ENCODE measurements at regions not wholly inside any gene's neighbourhood (a gene's known extent, or its start where the extent isn't known, plus 50 kb on each side); places are given as distances from the start of the nearest gene placed in this dataset.

DNA sequence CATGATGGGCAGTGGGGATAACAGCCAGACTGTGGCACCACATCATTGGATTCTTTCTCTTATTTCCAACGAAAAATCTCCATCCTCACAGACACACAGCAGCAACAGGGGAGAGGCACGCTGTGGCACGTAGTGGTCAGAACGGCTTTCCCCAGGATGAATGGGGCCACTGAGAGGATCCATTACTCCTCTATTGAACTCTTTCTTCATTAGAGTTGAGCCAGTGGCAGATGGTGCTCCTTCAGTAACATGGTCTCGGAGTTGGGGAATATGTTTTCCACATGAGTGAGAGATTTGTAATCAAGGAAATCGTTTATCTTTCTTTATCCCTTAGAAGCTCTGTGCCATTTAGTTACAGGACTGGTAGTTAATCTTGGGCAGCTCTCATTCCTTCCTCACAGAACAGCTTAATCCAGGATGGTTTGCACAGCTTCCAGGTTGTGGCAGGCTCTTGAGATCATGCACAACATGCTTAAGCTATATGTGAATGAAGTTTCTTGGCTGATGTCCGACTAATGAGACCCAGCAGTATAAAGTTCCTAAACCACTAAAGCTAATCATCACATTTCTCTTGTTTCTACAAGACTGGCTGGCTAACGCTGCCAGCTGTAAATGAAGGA is 180.5 kb upstream of the SLC10A2 start:
- no peak for DNase-seq

DNA sequence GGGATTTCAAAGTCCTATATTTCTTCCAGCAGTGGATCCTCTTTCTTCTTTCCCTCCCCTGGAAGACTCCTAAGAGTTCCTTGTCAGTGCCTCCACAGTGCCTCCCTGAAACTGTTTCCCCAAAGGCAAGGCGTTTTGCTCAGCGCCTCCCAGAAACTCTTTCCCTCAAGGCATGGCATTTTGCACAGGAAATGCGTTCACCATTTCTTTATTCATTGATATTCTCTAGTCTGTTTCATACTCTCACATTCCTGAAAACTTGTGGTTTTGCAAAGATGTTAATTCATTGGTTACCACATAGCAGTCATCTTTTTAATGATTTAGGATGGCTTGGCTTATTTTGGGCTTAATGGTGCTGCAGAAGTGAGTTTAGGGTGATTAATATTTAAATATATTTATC is 177.3 kb upstream of the SLC10A2 start:
- no peak for DNase-seq

DNA sequence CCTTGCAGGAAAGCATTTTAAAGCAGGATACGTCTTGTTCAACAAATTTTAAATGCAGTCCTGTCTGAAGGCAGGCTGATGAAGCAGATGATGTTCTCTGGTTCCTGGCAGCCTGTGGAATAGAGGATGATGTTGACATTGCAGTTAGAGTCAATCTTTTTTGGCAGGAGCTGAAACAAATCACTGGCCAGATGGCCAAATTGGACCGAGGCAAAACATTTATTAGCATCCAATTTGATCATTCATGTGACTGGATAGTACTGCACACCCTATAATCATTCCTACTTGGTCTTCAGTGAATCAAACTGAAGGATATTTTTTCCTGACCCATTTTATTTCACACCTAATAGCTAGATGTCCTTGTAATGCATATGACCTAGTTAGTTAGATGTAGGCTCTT is 172.2 kb upstream of the SLC10A2 start:
- no peak for DNase-seq

DNA sequence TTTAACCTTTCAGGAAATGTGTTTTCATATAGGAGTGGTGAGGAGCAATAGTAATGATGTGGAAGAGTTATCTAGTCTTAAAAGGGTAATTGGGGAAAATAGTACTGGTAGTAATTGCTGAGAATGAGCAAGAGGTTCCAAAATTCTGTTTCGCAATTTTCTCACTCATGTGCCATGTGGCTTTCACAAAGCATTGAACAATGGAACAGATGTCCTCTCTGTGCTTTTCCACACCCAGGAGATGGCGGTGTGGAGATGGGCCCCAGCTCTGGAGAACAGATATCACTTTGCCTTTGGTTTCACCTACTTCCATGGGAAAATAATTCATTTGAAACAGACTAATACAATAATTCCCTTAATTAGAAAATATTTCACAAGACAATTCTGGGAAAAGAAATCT is 170.0 kb upstream of the SLC10A2 start:
- no peak for DNase-seq

DNA sequence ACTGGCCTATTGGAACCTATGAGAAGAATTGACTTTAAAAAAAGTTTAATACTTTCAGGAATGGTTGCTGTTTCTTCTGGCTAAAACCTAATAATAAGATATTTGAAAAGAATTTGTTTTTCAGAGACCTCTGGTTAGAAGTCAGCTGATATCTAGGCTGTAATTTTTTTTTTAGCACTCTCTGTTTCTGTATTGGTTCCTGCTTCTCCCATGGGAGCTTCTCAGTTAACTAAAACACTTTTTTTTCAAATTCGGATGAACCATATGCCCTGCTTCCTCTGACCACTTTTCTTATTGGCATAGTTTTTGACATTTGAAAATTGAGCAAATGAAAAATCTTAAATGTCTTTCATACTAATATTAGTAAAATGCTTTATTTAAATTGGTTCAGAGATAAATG is 163.5 kb upstream of the SLC10A2 start:
- DNase-seq, result no peak

DNA sequence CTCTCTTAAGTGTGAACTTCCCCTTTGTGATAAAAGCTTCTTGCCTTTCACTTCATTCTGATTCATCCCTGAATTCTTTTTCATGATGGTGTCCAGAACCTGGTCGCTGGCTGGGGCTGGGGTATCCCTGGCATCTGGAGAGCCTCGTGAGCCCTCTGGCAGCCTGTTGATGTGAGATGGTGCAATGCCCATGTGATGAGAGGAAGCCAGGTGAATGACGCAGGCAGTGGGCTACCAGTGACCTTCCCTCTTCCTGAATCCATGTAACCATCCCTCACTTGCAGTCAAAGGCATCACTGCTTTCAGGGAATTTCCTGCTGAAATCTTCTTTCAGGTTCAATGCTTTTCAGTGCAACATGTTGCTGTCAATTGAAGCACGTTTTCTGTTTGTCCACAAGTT is 158.6 kb upstream of the SLC10A2 start:
- DNase-seq, result no peak

DNA sequence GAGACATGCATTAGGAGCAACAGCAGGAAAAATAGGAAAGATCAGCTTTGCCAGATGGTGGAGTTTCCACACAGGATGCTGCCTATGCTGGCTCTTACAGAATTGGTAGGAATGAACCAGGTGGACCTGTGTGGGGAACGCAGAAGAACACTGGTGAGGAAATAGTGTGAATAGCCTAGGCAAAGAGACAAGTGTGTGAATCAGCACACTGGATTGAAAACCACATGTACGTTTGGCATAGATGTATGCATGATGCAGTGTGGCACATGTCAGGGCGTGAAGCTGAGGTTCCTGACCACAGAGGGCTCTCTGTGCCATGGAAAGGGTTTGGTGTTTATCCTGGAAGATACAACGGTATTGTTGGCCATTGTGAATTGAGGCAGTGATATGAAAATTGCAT is 156.5 kb upstream of the SLC10A2 start:
- no peak for DNase-seq

DNA sequence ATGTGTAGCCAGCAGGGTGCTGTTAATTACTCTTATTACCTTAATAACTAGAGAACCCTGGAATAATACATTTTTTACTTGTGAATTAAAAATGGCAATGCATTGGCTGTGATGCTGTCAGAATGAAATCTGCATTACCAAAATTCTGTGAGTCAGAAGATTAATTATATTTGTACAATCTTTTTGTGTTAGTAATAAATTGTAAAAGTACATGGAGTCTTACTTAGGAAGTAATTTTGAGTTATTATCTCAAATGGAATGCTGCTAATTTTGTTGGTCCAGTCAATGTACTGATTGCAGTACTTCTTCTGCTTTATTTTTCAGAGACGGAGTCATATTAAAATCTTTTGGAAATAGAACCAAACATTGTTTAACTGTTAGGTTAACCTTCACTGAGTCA is 152.0 kb upstream of the SLC10A2 start:
- DNase-seq, result no peak

DNA sequence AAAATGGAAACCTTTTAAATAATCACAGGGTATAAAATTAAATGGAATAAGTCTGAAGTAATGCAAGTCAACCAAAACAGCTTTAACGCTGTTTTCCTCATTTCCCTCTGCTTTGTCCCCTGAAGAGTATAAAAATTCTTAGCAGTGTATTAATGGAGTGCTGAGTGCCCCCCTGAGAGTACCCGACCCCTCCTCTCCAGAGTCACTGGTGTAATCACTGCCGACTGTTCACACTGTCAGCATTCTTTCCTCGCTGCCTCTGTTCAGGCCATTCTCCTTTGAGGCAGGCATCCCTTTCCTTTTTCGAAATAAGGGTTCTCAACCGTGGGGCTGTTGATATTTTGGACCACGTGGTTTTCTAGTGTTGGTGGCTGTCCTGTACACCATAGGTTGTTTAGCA is 146.9 kb upstream of the SLC10A2 start:
- no peak for DNase-seq

DNA sequence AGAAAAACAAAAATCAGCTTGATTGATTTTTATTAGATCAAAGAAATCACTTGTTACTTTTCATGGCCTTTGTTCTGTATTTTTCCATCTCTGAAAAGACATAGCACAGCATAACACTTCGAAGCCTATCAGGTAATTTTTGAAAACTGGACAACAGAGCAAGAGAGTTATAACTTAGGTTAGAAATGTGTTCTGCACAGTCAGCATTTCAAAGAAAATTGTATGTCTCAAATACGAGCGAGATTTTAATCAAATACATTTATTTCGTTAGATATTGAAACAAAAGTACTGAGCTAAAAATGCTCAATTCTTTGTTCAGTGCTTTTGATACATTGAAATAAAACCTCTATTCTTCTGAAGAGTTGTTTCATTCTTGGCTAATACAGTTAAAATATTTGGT is 144.1 kb upstream of the SLC10A2 start:
- DNase-seq, result no peak

DNA sequence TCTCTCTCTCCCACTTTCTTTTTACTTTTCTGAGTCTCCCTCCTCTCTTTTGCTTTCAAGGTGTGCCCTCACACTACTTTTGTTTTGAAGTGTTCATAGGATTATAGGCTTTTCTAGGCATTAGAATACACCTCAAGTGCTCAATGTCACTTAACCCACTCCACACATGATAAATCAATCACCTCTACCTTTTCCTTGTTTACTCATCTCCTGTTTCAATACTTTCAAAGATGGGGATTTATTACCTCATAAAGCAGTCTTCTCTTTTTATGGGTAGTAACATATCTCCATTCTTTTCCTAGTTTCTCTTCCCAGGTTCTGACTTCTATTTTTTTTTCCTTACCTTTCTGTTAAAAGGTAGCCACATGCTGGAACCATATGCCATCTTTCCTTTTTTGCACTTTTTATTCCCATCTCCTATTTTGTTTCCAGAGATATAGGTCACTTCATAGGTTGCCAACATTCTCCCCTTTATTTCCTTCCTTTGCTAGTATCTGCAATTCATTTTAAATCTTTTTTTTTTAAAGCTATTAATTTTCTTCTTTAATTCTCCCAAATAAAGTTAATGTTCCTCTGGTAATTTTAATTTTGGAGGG is 137.6 kb upstream of the SLC10A2 start:
- DNase-seq, result no peak

DNA sequence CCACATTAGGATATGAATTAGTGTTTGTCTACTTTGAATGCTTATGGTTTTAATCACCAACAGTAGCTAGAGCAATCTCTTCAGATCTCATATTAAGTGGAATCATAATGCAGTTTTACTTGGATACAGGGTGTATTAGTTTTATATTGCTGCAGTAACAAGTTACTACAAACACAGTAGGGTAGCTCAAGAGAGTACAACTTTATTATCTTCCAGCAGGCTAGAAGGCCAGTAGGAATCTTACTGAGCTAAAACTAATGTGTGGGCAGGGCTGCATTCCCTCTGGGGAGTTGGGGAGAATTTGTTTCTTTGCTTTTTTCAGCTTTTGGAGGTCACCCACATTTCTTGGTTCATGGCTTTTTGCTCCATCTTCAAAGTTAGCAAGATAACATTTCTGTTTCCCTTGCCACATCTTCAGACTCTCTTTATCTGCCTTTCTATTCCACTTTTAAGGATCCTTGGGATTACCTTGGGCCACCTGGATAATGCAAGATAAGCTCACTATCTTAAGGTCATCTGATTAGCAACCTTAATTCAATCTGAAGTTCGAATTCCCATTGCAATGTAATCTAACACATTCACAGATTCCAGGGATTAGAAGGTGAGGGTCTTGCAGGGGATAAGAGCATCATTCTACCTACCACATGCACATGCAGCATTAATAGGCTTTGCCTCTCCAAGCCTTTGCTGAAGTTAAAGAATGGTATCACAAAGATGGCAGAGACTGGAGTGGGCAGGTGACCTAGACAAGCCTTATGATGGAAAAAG is 134.1 kb upstream of the SLC10A2 start:
- no peak for DNase-seq

DNA sequence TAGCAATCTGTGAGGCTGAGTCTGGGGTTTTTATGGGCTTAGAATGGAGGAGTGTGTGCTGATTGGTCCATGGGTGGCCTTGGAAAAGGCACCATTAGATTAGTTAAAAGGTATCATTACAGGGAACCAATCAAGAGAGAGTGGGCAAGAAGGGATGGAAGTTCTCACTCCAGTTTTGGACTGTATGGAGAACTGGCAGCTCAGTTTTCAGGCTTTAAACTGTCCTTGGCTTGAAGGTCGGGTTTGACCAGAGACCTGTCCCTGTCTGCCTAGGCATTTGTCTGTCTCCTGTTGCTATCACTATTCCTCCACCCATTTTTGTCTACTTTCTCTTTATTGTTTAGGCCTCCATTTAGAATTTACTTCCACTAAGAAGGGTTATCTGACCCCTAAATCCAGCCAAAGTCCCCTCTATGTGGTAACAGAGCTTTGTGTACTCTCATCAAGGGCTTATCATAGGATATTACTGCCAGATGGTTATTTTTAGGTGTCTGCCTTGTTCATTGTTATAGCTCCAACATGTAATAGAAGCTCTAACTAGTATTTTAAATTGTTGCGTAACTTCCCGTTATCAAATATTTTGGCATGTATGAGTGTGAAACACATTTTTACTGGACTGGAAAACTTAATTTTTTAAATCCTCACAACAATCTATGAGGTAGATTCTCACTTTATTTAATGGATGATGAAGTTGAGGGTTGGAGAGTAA is 133.3 kb upstream of the SLC10A2 start:
- no peak for DNase-seq

DNA sequence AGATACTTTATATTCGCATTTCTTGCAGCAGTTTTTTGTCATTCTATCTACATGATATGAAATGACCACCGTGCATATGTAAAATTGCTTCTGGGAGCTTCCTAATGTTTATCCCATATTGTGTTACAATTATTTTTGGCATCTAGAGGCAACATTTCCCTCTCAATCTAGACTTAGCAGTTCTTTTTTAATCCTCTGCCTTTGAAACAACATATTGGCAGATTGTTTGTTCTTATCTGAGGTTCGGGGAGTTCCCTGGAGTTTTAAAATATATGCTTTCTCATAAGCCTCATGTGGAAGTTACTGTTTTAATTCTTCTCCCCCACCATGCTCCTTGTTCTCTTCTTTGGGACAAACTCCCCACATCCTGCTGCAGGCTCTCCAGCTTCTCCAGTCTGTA is 130.1 kb upstream of the SLC10A2 start:
- DNase-seq, result no peak

DNA sequence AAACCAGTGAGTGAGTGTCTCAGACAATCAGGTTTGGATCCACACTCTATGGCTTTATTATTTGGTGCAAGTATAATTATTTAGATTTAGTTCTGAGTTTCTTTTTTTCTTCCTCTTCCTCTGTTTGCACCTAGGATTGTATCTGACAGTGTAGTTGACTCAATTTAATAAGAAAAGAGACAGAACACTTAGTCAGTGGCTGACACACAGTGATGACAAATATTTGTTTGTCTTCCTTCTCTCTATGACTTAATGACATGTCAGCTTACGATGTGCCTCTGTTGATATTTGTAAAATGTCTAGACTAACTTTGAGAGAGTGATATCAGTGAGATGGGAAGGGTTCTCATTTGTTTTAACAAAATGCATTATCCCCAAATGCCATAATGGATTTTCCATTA is 129.5 kb upstream of the SLC10A2 start:
- no peak for DNase-seq

DNA sequence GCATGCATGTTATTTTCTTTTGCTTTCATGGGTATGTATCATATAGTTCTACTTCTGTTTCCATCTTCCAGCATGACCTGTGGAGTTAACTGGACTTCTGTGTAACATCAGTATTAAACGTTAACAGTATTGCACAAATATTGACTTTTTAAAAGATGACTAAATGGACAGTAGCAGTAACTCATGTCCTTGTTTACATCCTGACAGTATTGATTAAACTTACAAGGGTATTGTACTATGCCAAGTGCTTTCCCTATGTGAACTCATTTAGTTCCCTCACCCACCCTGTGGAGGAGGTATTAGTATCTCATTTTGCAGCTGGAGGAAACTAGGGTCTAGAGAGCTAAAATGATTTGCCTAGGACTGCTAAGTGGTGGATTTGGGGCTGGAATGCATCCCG is 128.7 kb upstream of the SLC10A2 start:
- DNase-seq, result no peak

DNA sequence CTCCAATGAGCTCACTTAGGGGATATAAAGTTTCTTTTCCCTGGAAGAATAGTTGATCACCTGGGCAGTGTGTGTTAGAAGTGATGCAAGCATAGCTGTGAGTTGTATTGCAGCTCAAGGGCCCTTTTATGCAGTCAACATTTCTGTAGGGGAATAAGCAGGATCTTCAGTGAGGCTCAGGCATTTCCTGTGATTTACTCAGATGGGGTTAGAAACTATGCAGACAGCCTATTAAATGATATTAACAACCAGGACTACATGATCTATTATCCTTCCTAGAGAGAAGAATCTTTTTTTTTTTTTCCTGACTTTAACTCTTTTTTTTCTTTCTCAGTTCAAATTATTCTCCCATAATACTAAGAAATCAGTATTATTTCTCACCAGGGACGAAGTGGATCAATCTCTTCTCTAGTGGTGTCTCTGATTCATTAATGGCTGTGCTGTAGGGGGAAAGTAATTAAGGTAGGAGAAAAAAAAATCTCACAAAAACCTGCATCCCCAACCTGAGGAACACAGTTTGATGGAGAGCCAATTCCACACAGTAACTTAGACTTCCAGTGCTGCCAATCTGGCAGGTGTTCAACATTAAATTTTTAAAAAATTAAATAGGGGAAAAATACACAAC is 126.4 kb upstream of the SLC10A2 start:
- no peak for DNase-seq

DNA sequence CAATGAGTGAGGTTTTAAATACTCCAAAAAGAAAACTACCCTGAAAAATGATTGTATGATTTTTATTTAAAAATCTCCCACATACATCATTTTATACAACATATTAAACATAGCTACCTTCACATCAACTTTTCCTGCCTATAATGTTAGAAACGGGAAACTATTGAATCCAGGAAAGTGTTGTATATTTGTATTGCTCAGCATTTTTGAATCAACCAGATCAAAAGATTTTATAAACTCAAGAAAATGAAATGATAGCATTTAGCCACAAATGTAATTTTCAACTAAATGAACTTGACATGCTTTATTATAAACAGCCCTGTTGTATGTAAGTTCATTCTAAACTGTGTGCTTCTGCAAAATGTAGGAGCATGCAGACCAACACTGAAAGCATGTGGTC is 124.6 kb upstream of the SLC10A2 start:
- DNase-seq, result no peak

DNA sequence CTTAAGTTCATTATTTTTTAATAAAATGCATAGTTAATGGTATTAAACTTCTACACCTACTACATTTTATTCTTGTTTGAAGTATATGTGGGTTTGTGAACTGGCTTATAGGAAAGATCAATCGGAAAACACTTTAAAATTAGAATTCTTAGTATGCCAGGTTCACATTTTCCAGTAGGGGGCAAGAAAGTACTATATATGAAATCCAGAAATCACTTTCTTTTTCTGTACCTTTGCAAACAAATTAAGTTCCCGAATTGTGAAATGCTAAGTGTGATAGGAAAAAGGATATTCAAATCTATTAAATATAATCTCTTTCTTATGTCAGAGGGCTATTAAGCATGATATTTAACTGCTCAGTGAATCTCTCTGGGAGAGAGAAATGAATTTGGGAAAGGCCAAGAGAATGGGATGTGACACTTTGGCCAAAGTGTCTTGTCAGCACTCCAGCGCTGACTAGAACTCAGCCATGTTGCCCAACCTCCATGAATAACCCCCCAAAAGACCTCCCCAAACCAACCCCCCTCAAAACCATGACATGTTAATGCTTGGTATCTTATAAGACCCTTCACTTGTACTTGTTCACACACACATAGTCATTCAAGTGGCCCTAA is 122.6 kb upstream of the SLC10A2 start:
- peak; percentile 39 for DNase-seq

DNA sequence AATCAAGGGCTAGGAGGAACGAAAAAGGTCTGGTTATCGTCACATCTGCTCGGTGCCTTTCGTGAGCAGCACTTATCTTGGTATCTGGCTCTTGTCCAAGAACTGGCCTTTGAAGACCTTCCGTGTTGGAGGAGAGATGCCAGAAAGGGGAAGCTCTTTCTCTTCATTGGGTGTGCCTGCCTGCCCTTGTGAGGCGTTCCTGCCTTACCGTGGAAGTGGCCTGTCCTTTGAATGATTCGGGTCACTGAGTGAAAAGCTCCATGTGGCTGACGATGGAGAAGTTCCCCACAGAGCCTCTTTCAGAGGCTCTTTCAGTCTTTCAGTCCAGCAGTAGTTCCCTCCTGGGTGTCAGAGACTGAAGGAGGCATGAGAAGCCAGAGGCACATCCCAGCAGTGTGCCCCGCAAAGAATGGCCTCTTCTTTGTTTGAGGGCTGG is 121.5 kb upstream of the SLC10A2 start:
- peak; percentile 60 for DNase-seq

DNA sequence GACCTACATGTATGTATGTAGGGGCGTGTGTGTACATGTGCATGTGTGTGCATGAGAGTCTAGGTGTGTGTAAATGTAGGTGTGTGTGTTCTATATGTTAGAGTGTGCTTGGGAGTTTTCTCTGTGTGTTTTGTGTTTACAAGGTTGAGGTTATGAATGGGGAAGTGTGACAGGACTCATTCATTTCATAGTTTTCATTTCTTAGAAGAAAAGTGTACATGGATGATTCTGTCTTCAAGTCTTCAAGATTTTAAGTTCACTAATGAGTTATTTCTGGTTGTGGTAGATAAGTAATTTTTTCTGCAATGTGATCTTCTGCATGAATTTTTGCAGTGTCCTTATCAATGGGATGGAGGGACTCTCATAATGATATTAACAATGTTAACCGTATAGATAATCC is 118.2 kb upstream of the SLC10A2 start:
- no peak for DNase-seq

DNA sequence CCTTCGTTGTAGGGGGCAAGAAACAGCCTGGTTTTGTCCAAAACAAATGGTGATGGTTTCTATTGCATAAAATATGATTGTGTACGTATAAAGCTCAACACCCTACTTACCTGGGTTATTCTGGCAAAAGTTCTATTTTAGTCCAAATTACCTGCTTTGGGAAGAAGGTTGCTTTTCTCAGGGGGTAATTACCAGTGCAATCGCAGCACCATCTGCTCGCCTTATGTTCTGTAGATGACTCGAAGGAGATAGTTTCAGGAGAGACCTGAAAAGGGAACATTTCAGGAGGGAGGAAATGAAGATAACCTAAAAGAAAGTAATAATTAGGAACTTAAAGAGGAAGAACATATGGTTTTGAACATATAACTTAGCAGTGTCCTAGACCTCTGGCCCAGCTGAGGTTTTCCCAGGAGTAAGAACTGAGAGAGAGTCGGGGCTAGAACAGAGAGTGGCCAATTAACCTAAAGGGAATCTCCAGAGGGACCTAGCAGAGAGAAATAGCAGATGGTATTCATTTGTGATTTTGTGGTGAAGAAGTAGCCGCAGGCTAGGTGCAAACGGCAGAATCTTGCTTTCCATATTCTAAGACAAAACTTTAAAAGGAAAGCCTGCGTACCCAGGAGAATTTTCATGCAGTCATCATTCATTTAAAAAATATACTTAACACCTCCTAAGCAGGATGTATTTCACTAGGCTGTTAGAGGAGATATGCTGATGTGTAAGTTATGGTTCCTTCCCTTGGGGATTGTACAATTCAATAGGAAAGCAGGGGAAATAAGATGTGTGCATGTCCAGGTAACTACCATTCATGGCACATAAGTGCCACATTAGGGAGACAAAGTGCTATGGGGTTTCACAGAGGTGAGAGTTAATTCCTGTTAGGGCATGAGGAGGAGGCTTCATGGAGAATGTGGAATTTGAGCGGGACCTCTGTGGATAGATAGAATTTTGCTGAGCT is 113.0 kb upstream of the SLC10A2 start:
- peak; percentile 37 for DNase-seq
